ENCODE measurements at regions not wholly inside any gene's neighbourhood (a gene's known extent, or its start where the extent isn't known, plus 50 kb on each side); places are given as distances from the start of the nearest gene placed in this dataset.

DNA sequence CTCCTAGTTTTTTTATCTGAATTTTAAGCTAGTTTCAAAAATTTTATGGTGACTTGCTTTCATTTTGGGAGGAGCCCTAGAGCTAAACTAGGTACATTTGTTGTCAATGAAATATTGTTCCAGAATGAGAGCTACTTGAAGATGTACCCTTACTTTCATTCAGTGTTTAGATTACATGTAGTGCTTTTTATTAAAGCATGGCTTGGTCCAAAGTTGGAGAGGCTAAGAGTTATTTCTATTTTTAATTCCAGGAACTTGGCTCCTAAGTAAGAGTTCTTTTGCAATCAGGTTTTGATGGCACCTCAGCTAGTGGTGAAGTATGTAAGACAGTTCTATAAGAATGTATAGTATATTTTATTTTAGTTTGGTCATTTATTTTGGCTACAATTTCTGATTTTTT is 165.5 kb downstream of the PRR32 start:
- TF ChIP-seq, protein P1, sequence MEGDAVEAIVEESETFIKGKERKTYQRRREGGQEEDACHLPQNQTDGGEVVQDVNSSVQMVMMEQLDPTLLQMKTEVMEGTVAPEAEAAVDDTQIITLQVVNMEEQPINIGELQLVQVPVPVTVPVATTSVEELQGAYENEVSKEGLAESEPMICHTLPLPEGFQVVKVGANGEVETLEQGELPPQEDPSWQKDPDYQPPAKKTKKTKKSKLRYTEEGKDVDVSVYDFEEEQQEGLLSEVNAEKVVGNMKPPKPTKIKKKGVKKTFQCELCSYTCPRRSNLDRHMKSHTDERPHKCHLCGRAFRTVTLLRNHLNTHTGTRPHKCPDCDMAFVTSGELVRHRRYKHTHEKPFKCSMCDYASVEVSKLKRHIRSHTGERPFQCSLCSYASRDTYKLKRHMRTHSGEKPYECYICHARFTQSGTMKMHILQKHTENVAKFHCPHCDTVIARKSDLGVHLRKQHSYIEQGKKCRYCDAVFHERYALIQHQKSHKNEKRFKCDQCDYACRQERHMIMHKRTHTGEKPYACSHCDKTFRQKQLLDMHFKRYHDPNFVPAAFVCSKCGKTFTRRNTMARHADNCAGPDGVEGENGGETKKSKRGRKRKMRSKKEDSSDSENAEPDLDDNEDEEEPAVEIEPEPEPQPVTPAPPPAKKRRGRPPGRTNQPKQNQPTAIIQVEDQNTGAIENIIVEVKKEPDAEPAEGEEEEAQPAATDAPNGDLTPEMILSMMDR (conservative IDR thresholded peaks at IDR 0.05; ENCODE audit: low read depth, low read length), result no peak
- no peak for TF ChIP-seq SMC3 (IDR thresholded peaks at IDR 0.05; ENCODE audit: low read depth, low read length)
- TF ChIP-seq POLR2A (IDR thresholded peaks at IDR 0.05; ENCODE audit: low read depth, low read length), result no peak
- no peak for TF ChIP-seq RAD21 (IDR thresholded peaks at IDR 0.05; ENCODE audit: low read length)
- TF ChIP-seq MAZ (IDR thresholded peaks at IDR 0.05; ENCODE audit: borderline replicate concordance, low read depth, low read length), result no peak
- TF ChIP-seq MAFK (IDR thresholded peaks at IDR 0.05; ENCODE audit: low read depth, low read length), result no peak
- TF ChIP-seq BHLHE40 (IDR thresholded peaks at IDR 0.05; ENCODE audit: low read depth, low read length), result no peak
- TF ChIP-seq RFX5 (IDR thresholded peaks at IDR 0.05; ENCODE audit: low read depth, low read length), result no peak
- TF ChIP-seq RCOR1 (IDR thresholded peaks at IDR 0.05; ENCODE audit: insufficient replicate concordance, low read length), result no peak
- TF ChIP-seq CEBPB (IDR thresholded peaks at IDR 0.05; ENCODE audit: low read depth, low read length), result no peak
- TF ChIP-seq ELK1 (IDR thresholded peaks at IDR 0.05; ENCODE audit: borderline replicate concordance, low read depth, low read length), result no peak
- no peak for TF ChIP-seq FOS (IDR thresholded peaks at IDR 0.05; ENCODE audit: low read depth, low read length)
- TF ChIP-seq NFE2L2 (IDR thresholded peaks at IDR 0.05; ENCODE audit: low read depth, low read length), result no peak
- TF ChIP-seq, protein P2, sequence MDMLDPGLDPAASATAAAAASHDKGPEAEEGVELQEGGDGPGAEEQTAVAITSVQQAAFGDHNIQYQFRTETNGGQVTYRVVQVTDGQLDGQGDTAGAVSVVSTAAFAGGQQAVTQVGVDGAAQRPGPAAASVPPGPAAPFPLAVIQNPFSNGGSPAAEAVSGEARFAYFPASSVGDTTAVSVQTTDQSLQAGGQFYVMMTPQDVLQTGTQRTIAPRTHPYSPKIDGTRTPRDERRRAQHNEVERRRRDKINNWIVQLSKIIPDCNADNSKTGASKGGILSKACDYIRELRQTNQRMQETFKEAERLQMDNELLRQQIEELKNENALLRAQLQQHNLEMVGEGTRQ (IDR thresholded peaks at IDR 0.05; ENCODE audit: low read depth, low read length), result no peak
